ENCODE measurements at regions not wholly inside any gene's neighbourhood (a gene's known extent, or its start where the extent isn't known, plus 50 kb on each side); places are given as distances from the start of the nearest gene placed in this dataset.

GRCh38 chr5:18968966-18969365, 1019.0 kb downstream of the CDH18 start:
- no peak for TF ChIP-seq CTCF (IDR thresholded peaks at IDR 0.05; ENCODE audit: insufficient read depth, low read length, poor library complexity, severe bottlenecking)
- no peak for DNase-seq (ENCODE audit: low read depth)
- H3K27me3 ChIP-seq (ENCODE audit: control insufficient read depth, insufficient read depth, low read length), result no peaks in the 10 kb centered on the region

GRCh38 chr5:18970000-18970399, 1018.0 kb downstream of the CDH18 start:
- no peaks in the 10 kb centered on the region for H3K27me3 ChIP-seq (ENCODE audit: control insufficient read depth, insufficient read depth, low read length)
- DNase-seq (ENCODE audit: low read depth), result no peak
- no peak for TF ChIP-seq CTCF (IDR thresholded peaks at IDR 0.05; ENCODE audit: insufficient read depth, low read length, poor library complexity, severe bottlenecking)
- H3K4me3 ChIP-seq (ENCODE audit: low read depth, low read length), result no peak overlapping the region
- no peaks in the 10 kb centered on the region for H3K36me3 ChIP-seq (ENCODE audit: control insufficient read depth, insufficient read depth, low read length)

More at GRCh38 chr5:18968966-18969365, 1019.0 kb downstream of the CDH18 start:
- Histone ChIP-seq H3K4me3 (ENCODE audit: low read depth, low read length) (no peak overlapping the region), H3K36me3 (ENCODE audit: control insufficient read depth, insufficient read depth, low read length) (no peaks in the 10 kb centered on the region)

- no peak for DNase-seq (ENCODE audit: low read depth)
- no peak overlapping the region for H3K4me3 ChIP-seq (ENCODE audit: low read depth, low read length)
- TF ChIP-seq CTCF (IDR thresholded peaks at IDR 0.05; ENCODE audit: insufficient read depth, low read length, poor library complexity, severe bottlenecking), result no peak
- no peaks in the 10 kb centered on the region for H3K27me3 ChIP-seq (ENCODE audit: control insufficient read depth, insufficient read depth, low read length)
- H3K36me3 ChIP-seq (ENCODE audit: control insufficient read depth, insufficient read depth, low read length), result no peaks in the 10 kb centered on the region
Observed at GRCh38 chr5:18972177-18972576, 1015.8 kb downstream of the CDH18 start.

GRCh38 chr5:18975624-18976023, 1012.4 kb downstream of the CDH18 start:
- Histone ChIP-seq H3K36me3 (ENCODE audit: control insufficient read depth, insufficient read depth, low read length) (no peaks in the 10 kb centered on the region), H3K4me3 (ENCODE audit: low read depth, low read length) (no peak overlapping the region), H3K27me3 (ENCODE audit: control insufficient read depth, insufficient read depth, low read length) (no peaks in the 10 kb centered on the region)
- no peak for TF ChIP-seq CTCF (IDR thresholded peaks at IDR 0.05; ENCODE audit: insufficient read depth, low read length, poor library complexity, severe bottlenecking)
- no peak for DNase-seq (ENCODE audit: low read depth)

- TF ChIP-seq CTCF (IDR thresholded peaks at IDR 0.05; ENCODE audit: insufficient read depth, low read length, poor library complexity, severe bottlenecking), result no peak
- Histone ChIP-seq H3K36me3 (ENCODE audit: control insufficient read depth, insufficient read depth, low read length) (no peaks in the 10 kb centered on the region), H3K27me3 (ENCODE audit: control insufficient read depth, insufficient read depth, low read length) (no peaks in the 10 kb centered on the region), H3K4me3 (ENCODE audit: low read depth, low read length) (no peak overlapping the region)
- DNase-seq (ENCODE audit: low read depth), result no peak
Observed at GRCh38 chr5:18977880-18978279, 1010.1 kb downstream of the CDH18 start.

GRCh38 chr5:18984559-18985080, 1003.4 kb downstream of the CDH18 start:
- no peak for DNase-seq (ENCODE audit: low read depth)
- TF ChIP-seq CTCF (IDR thresholded peaks at IDR 0.05; ENCODE audit: insufficient read depth, low read length, poor library complexity, severe bottlenecking), result no peak

More at GRCh38 chr5:18984559-18985080, 1003.4 kb downstream of the CDH18 start:
- H3K27me3 ChIP-seq (ENCODE audit: control insufficient read depth, insufficient read depth, low read length), result no peaks in the 10 kb centered on the region
- no peak overlapping the region for H3K4me3 ChIP-seq (ENCODE audit: low read depth, low read length)
- no peaks in the 10 kb centered on the region for H3K36me3 ChIP-seq (ENCODE audit: control insufficient read depth, insufficient read depth, low read length)

Data from kidney epithelial cell (primary cell).